WTC11 (cell line): ENCODE measurements at regions not wholly inside any gene's neighbourhood (a gene's known extent, or its start where the extent isn't known, plus 50 kb on each side); places are given as distances from the start of the nearest gene placed in this dataset.

ENCODE experiments used
- AR ChIP-seq: fragments of 250-450 bp; sonication (Bioruptor Pico); IDR thresholded peaks from 2 replicates; pipeline ENCODE4 v1.9.0; 2021; ENCODE audit warnings: mild to moderate bottlenecking
- ARID4B ChIP-seq: sonication (generic); formaldehyde crosslinking; IDR thresholded peaks from 2 replicates; pipeline ENCODE4 v1.8.0; 2023; ENCODE audit warnings: missing genetic modification reagents, mild to moderate bottlenecking, borderline replicate concordance
- ESRRA ChIP-seq: sonication (generic); formaldehyde crosslinking; IDR thresholded peaks from 2 replicates; pipeline ENCODE4 v1.8.1; 2022; ENCODE audit warnings: mild to moderate bottlenecking, missing genetic modification reagents, borderline replicate concordance
- FOXK1 ChIP-seq: sonication (generic); formaldehyde crosslinking; IDR thresholded peaks from 2 replicates; pipeline ENCODE4 v1.8.0; 2022; ENCODE audit warnings: mild to moderate bottlenecking, moderate library complexity, missing genetic modification reagents
- NR1H2 ChIP-seq: sonication (generic); formaldehyde crosslinking; IDR thresholded peaks from 2 replicates; pipeline ENCODE4 v1.9.0; 2021; ENCODE audit warnings: mild to moderate bottlenecking, moderate library complexity, missing genetic modification reagents
- NR2C2 ChIP-seq: sonication (generic); formaldehyde crosslinking; IDR thresholded peaks from 2 replicates; pipeline ENCODE4 v1.8.0; 2022; ENCODE audit warnings: mild to moderate bottlenecking, missing genetic modification reagents
- OVOL2 ChIP-seq: fragments of 250-450 bp; sonication (Bioruptor Pico); IDR thresholded peaks from 2 replicates; pipeline ENCODE4 v1.9.0; 2021; ENCODE audit warnings: mild to moderate bottlenecking, borderline replicate concordance
- ZBTB21 ChIP-seq: sonication (generic); formaldehyde crosslinking; IDR thresholded peaks from 2 replicates; pipeline ENCODE4 v1.8.1; 2023; ENCODE audit warnings: mild to moderate bottlenecking, missing genetic modification reagents, borderline replicate concordance
- ZBTB43 ChIP-seq: sonication (generic); formaldehyde crosslinking; IDR thresholded peaks from 2 replicates; pipeline ENCODE4 v1.8.1; 2023; ENCODE audit warnings: mild to moderate bottlenecking, missing genetic modification reagents
- ZNF396 ChIP-seq: fragments of 250-450 bp; sonication (Bioruptor Pico); IDR thresholded peaks from 2 replicates; pipeline ENCODE4 v1.8.0; 2021; ENCODE audit warnings: mild to moderate bottlenecking, moderate library complexity, borderline replicate concordance
- ZNF416 ChIP-seq: fragments of 250-450 bp; sonication (Bioruptor Pico); IDR thresholded peaks from 2 replicates; pipeline ENCODE4 v1.9.0; 2021; ENCODE audit warnings: mild to moderate bottlenecking, inconsistent platforms
- ZNF512 ChIP-seq: sonication (generic); formaldehyde crosslinking; IDR thresholded peaks from 2 replicates; pipeline ENCODE4 v1.8.1; 2022; ENCODE audit warnings: missing genetic modification reagents, borderline replicate concordance
- ZNF532 ChIP-seq: fragments of 250-450 bp; sonication (Bioruptor Pico); IDR thresholded peaks from 2 replicates; pipeline ENCODE4 v1.9.0; 2021; ENCODE audit warnings: mild to moderate bottlenecking, borderline replicate concordance

GRCh38 chr2:217283460-217283859 is 423.6 kb upstream of the TNP1 start (continued):
- TF ChIP-seq ARID4B (CRISPR knock-in tag) (no peak), NR2C2 (CRISPR knock-in tag) (no peak), ZNF532 (CRISPR knock-in tag) (no peak), ZNF396 (CRISPR knock-in tag) (no peak), ZBTB43 (CRISPR knock-in tag) (no peak), ESRRA (CRISPR knock-in tag) (no peak), FOXK1 (CRISPR knock-in tag) (no peak), AR (no peak), NR1H2 (CRISPR knock-in tag) (no peak), ZNF512 (CRISPR knock-in tag) (no peak), OVOL2 (CRISPR knock-in tag) (no peak), ZBTB21 (no peak), ZNF416 (CRISPR knock-in tag) (no peak)
